Keratinocyte (primary cell): ENCODE measurements at regions not wholly inside any gene's neighbourhood (a gene's known extent, or its start where the extent isn't known, plus 50 kb on each side); places are given as distances from the start of the nearest gene placed in this dataset.

ENCODE experiments used
- DNase-seq: peaks from one replicate; pipeline ENCODE4 v3.0.0-alpha.2; 2011; ENCODE audit warnings: low read depth, missing footprints, low spot score
- FAIRE-seq: peaks from 2 replicates; lab custom pipeline; 2011; peaks lifted over from hg19 to GRCh38; lab: Jason Lieb, UNC
- H2AFZ ChIP-seq: 2 replicates; pipeline ENCODE4 v1.6.0; 2012; ENCODE audit warnings: low read length, control low read depth, inconsistent platforms; ENCODE audit not compliant: control insufficient read depth
- H3K27ac ChIP-seq: 2 replicates; pipeline ENCODE4 v1.5.1; 2011; ENCODE audit warnings: low read length; ENCODE audit not compliant: control insufficient read depth, insufficient read depth
- H3K27me3 ChIP-seq: 3 replicates; pipeline ENCODE4 v1.6.0; 2011; ENCODE audit warnings: low read length; ENCODE audit not compliant: control insufficient read depth, insufficient read depth; ENCODE audit errors: extremely low read depth
- H3K36me3 ChIP-seq, 2 experiments: 2 replicates in 1 of 2; 3 replicates in 1 of 2; pipeline ENCODE4 v1.5.1; 2011; ENCODE audit warnings: low read length in 2 of 2, mild to moderate bottlenecking in 1 of 2; ENCODE audit not compliant: control insufficient read depth in 2 of 2, insufficient read depth in 2 of 2; ENCODE audit errors: extremely low read depth in 1 of 2
- H3K4me1 ChIP-seq: 3 replicates; pipeline ENCODE4 v1.5.1; 2011; ENCODE audit warnings: low read length; ENCODE audit not compliant: control insufficient read depth, insufficient read depth; ENCODE audit errors: extremely low read depth
- H3K4me2 ChIP-seq: 3 replicates; pipeline ENCODE4 v1.6.0; 2011; ENCODE audit warnings: low read depth, low read length; ENCODE audit not compliant: control insufficient read depth, insufficient read depth; ENCODE audit errors: extremely low read depth
- H3K4me3 ChIP-seq, 3 experiments: fragments of 200-600 bp in 1 of 3; sonication (generic) in 1 of 3; 2 replicates in 2 of 3; 3 replicates in 1 of 3; pipeline ENCODE4 v1.5.1; 2011 to 2016; ENCODE audit warnings: low read length in 3 of 3, mild to moderate bottlenecking in 3 of 3, control low read depth in 2 of 3, inconsistent platforms in 1 of 3, low read depth in 1 of 3, mixed read lengths in 1 of 3, mixed run types in 1 of 3, moderate library complexity in 1 of 3; ENCODE audit not compliant: control insufficient read depth in 2 of 3, insufficient read depth in 2 of 3; ENCODE audit errors: extremely low read depth in 1 of 3
- H3K79me2 ChIP-seq: 2 replicates; pipeline ENCODE4 v1.6.0; 2012; ENCODE audit warnings: low read length; ENCODE audit not compliant: control insufficient read depth, insufficient read depth
- H3K9ac ChIP-seq: 3 replicates; pipeline ENCODE4 v1.6.0; 2011; ENCODE audit warnings: low read length; ENCODE audit not compliant: control insufficient read depth, insufficient read depth; ENCODE audit errors: extremely low read depth
- H3K9me1 ChIP-seq: 3 replicates; pipeline ENCODE4 v1.6.0; 2011; ENCODE audit warnings: low read length; ENCODE audit not compliant: control insufficient read depth, insufficient read depth; ENCODE audit errors: extremely low read depth
- H3K9me3 ChIP-seq: 2 replicates; pipeline ENCODE4 v1.5.1; 2012; ENCODE audit warnings: low read depth, low read length; ENCODE audit not compliant: control insufficient read depth
- H4K20me1 ChIP-seq: 3 replicates; pipeline ENCODE4 v1.6.0; 2011; ENCODE audit warnings: low read length; ENCODE audit not compliant: control insufficient read depth, insufficient read depth; ENCODE audit errors: extremely low read depth
- EZH2 ChIP-seq: IDR thresholded peaks from one replicate; pipeline ENCODE4 v1.6.1; 2012; ENCODE audit warnings: inconsistent platforms, mild to moderate bottlenecking, low read length, moderate library complexity
- dilution Hi-C: fragments of 300-500 bp; cut with MboI; formaldehyde crosslinking; loops from one replicate; pipeline ENCODE4 v1.7.0; 2020; ENCODE audit warnings: low sequenced_read_pairs; ENCODE audit not compliant: extremely low pct_ligation_motif_present
- TF ChIP-seq, protein P1 (sequence below), 3 experiments: IDR thresholded peaks in 1 of 3; conservative IDR thresholded peaks in 1 of 3; optimal IDR thresholded peaks in 1 of 3; 2 replicates in 2 of 3; 3 replicates in 1 of 3; pipeline versions ENCODE3 to v1.5.1; 2011; ENCODE audit warnings: low read length in 3 of 3, mild to moderate bottlenecking in 3 of 3, moderate library complexity in 2 of 3, control low read depth in 1 of 3, inconsistent platforms in 1 of 3; ENCODE audit not compliant: insufficient read depth in 2 of 3; ENCODE audit errors: extremely low read depth in 1 of 3

DNA sequence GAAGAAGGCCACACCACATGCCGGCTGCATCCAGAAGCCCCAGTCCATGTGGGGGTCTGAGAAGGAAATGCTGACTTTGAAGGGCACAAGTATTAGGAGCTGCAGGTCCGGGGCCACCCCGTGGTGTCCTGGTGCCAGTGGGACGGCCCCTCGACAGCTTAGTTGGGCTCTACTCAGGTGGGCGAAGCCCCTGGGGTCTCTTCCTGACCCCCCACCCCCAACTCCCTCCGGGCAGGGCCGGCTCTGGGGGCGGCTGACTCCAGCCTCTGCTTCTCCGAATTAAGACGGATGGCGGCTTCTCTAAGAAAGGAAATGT lies 62.1 kb upstream of the TTC34 start:
- Histone ChIP-seq H3K4me1 (no peaks in the 10 kb centered on the region), H3K79me2 (no peaks in the 10 kb centered on the region), H3K9me1 (no peaks in the 10 kb centered on the region), H3K27me3 (no peaks in the 10 kb centered on the region), H3K36me3 (no peaks in the 10 kb centered on the region), H3K4me2 (no peak overlapping the region), H3K9me3 (peaks cover 9% of the 10 kb centered on the region), H4K20me1 (no peaks in the 10 kb centered on the region), H3K9ac (no peak overlapping the region), H3K4me3 (no peak overlapping the region), H3K27ac (no peak overlapping the region), H2AFZ (no peak overlapping the region)
- dilution Hi-C loops = no loop called here
- FAIRE-seq = no peak
- TF ChIP-seq, protein P1, sequence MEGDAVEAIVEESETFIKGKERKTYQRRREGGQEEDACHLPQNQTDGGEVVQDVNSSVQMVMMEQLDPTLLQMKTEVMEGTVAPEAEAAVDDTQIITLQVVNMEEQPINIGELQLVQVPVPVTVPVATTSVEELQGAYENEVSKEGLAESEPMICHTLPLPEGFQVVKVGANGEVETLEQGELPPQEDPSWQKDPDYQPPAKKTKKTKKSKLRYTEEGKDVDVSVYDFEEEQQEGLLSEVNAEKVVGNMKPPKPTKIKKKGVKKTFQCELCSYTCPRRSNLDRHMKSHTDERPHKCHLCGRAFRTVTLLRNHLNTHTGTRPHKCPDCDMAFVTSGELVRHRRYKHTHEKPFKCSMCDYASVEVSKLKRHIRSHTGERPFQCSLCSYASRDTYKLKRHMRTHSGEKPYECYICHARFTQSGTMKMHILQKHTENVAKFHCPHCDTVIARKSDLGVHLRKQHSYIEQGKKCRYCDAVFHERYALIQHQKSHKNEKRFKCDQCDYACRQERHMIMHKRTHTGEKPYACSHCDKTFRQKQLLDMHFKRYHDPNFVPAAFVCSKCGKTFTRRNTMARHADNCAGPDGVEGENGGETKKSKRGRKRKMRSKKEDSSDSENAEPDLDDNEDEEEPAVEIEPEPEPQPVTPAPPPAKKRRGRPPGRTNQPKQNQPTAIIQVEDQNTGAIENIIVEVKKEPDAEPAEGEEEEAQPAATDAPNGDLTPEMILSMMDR (optimal IDR thresholded peaks at IDR 0.05 in 1 of 3, IDR thresholded peaks at IDR 0.05 in 1 of 3, conservative IDR thresholded peaks at IDR 0.05 in 1 of 3; ENCODE audit: extremely low read depth in 1 of 3, insufficient read depth in 2 of 3, low read length in 3 of 3) = no peak
- TF ChIP-seq EZH2 = no peak
- DNase-seq = no peak

DNA sequence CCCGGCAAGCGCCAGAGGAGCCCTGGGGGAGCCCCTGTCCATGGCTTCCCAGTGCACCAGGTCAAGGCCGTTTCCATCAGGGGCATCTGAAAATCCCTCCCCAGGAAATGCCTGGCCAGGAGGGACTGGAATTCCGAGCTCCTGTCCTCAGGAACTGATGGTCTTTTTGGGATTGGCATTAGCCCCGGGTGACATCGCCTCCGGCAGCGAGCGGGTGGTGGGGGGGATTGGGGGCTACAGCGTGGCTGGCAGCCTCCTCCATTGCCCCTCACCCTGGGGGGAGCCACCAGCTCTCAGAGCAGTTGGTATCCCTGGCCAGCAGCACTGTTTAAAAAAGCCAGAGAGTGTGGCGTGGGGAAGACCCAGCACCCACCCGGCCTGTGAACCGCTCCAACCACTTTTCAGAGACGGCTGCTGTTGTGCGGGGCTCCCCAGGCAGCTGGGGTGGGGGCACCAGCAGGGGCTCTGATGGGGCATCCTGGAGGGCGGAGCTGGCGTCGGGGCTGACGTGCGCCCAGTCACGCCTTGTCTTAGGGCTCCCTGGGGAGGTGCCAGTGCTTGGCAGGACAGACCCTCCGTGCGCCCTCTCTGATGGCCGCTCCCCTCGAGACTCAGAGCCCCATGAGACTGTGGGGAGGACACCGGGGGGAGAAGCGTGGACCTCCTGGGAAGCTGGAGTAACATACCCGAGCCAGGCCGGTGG lies 62.9 kb upstream of the TTC34 start:
- dilution Hi-C loops = no loop called here
- Histone ChIP-seq H3K4me3 (no peak overlapping the region), H3K4me1 (no peaks in the 10 kb centered on the region), H3K9me1 (no peaks in the 10 kb centered on the region), H3K27me3 (no peaks in the 10 kb centered on the region), H3K9ac (no peak overlapping the region), H3K4me2 (no peak overlapping the region), H3K9me3 (peaks cover 7% of the 10 kb centered on the region), H2AFZ (no peak overlapping the region), H3K27ac (no peak overlapping the region), H3K36me3 (no peaks in the 10 kb centered on the region), H4K20me1 (no peaks in the 10 kb centered on the region), H3K79me2 (no peaks in the 10 kb centered on the region)
- no peak for DNase-seq
- FAIRE-seq = no peak
- TF ChIP-seq EZH2 = no peak
- TF ChIP-seq, protein P1 (optimal IDR thresholded peaks at IDR 0.05 in 1 of 3, IDR thresholded peaks at IDR 0.05 in 1 of 3, conservative IDR thresholded peaks at IDR 0.05 in 1 of 3; ENCODE audit: extremely low read depth in 1 of 3, insufficient read depth in 2 of 3, low read length in 3 of 3) = no peak
